Chondrocyte (in vitro differentiated cells): ENCODE measurements at regions not wholly inside any gene's neighbourhood (a gene's known extent, or its start where the extent isn't known, plus 50 kb on each side); places are given as distances from the start of the nearest gene placed in this dataset.
"Not testable (repeated sequence)": the region's sequence is repeated elsewhere in the genome, so short reads cannot be mapped to it uniquely, and the experiment has no call there.

Source experiments
- DNase-seq: peaks from one replicate; pipeline ENCODE4 v3.0.0; 2021; ENCODE audit warnings: mixed read lengths, low spot score
- H3K27ac Mint-ChIP-seq: one replicate; pipeline ENCODE4 v1.8.0; 2021; ENCODE audit warnings: mild to moderate bottlenecking, moderate library complexity, mixed read lengths; ENCODE audit not compliant: unreplicated experiment
- H3K27me3 Mint-ChIP-seq: 2 replicates; pipeline ENCODE4 v1.8.0; 2021; ENCODE audit warnings: low read depth, mixed read lengths
- H3K36me3 Mint-ChIP-seq: 2 replicates; pipeline ENCODE4 v1.8.0; 2021; ENCODE audit warnings: low read depth, mixed read lengths
- H3K4me1 Mint-ChIP-seq: 2 replicates; pipeline ENCODE4 v1.8.0; 2021; ENCODE audit warnings: low read depth, mild to moderate bottlenecking, mixed read lengths
- H3K4me3 Mint-ChIP-seq: one replicate; pipeline ENCODE4 v1.8.0; 2021; ENCODE audit warnings: mild to moderate bottlenecking, moderate library complexity, mixed read lengths; ENCODE audit not compliant: unreplicated experiment
- H3K9me3 Mint-ChIP-seq: 2 replicates; pipeline ENCODE4 v1.8.0; 2021; ENCODE audit warnings: low read depth, mixed read lengths
- TF ChIP-seq, protein P1 (sequence below): fragments of 200-600 bp; sonication (generic); IDR thresholded peaks from 2 replicates; pipeline ENCODE4 v1.5.0; 2021; ENCODE audit warnings: antibody characterized with exemption, mild to moderate bottlenecking, moderate library complexity

GRCh38 chr2:215791481-215791937 lies 221.8 kb downstream of the MREG start:
- TF ChIP-seq, protein P1, sequence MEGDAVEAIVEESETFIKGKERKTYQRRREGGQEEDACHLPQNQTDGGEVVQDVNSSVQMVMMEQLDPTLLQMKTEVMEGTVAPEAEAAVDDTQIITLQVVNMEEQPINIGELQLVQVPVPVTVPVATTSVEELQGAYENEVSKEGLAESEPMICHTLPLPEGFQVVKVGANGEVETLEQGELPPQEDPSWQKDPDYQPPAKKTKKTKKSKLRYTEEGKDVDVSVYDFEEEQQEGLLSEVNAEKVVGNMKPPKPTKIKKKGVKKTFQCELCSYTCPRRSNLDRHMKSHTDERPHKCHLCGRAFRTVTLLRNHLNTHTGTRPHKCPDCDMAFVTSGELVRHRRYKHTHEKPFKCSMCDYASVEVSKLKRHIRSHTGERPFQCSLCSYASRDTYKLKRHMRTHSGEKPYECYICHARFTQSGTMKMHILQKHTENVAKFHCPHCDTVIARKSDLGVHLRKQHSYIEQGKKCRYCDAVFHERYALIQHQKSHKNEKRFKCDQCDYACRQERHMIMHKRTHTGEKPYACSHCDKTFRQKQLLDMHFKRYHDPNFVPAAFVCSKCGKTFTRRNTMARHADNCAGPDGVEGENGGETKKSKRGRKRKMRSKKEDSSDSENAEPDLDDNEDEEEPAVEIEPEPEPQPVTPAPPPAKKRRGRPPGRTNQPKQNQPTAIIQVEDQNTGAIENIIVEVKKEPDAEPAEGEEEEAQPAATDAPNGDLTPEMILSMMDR, result no peak
- H3K4me3 Mint-ChIP-seq, result no peak overlapping the region
- H3K27me3 Mint-ChIP-seq, result no peaks in the 10 kb centered on the region
- DNase-seq, result no peak
- H3K27ac Mint-ChIP-seq, result peak overlapping the region; percentile 27
- H3K9me3 Mint-ChIP-seq, result no peaks in the 10 kb centered on the region
- H3K4me1 Mint-ChIP-seq, result peaks cover 69% of the 10 kb centered on the region
- H3K36me3 Mint-ChIP-seq, result no peaks in the 10 kb centered on the region

DNA sequence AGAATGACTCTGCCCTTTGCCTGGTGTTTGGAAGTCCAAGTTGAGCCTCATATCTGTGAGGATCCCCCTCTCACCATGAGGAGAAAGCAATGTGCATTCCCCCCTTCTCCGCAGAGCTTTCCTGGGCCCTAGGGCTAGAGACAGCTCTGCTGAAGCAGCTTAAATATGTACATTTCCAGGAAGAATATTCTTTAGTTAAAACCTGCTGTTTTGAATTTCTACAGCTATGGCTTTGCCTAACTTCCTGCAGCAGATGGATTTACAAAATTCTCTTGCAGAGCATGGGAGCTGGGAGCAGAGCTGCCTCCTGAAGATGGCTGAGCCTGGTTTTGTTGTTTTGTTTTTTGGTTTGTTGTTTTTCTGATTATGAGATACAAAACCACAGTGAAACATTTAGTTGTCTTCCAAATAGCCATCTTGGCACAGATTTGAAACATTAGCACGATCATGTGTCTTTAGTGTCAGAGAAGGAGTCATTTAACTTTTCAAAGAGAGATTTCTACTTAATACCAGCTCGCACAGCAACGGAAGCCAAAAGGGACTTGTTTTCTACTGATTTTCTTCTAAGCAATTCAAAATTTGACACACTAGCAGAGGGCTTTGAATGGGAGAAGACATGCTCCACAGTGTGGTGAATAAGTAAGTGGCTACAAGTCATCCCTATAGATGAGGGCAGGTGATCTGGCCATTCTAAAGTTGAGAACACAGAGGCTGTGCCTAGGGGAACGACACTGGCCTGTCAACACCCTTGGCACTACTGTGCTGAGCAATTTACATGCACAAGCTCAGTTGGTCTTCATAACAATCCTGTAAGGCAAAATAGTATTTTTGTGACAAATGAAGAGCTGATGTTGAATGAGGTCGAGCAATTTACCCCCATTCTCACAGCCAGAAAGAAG lies 222.6 kb downstream of the MREG start:
- H3K27me3 Mint-ChIP-seq, result no peaks in the 10 kb centered on the region
- H3K27ac Mint-ChIP-seq, result no peak overlapping the region
- H3K4me3 Mint-ChIP-seq, result no peak overlapping the region
- peaks cover 68% of the 10 kb centered on the region for H3K4me1 Mint-ChIP-seq
- no peaks in the 10 kb centered on the region for H3K9me3 Mint-ChIP-seq
- H3K36me3 Mint-ChIP-seq, result no peaks in the 10 kb centered on the region
- TF ChIP-seq, protein P1, result no peak
- DNase-seq, result no peak

GRCh38 chr2:215787565-215788178 lies 225.7 kb downstream of the MREG start:
- H3K36me3 Mint-ChIP-seq, result no peaks in the 10 kb centered on the region
- no peak overlapping the region for H3K4me3 Mint-ChIP-seq
- TF ChIP-seq, protein P1, result no peak
- H3K27ac Mint-ChIP-seq, result no peak overlapping the region
- no peak for DNase-seq
- H3K4me1 Mint-ChIP-seq, result peaks cover 72% of the 10 kb centered on the region
- H3K9me3 Mint-ChIP-seq, result no peaks in the 10 kb centered on the region
- H3K27me3 Mint-ChIP-seq, result no peaks in the 10 kb centered on the region

DNA sequence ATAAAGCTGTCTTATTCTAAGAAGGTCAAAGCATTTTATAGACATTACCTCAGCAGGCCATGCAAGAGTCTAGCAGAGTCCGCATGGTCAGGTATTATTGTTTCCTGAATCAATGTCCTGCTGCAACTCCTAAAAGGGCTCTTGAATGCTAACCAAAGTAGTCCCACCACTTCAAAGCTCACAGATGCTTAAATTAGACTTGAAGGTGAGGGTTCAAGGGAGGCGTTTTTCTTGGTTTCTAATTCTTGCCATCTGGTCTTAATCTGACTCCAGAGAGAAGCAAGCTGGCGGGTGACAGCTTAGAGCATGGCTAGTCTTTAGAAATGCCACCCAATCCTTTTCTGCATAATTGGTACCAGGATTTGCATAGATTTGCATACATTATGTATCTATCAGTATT lies 226.3 kb downstream of the MREG start:
- Mint-ChIP-seq H3K27ac (no peak overlapping the region), H3K4me1 (peaks cover 73% of the 10 kb centered on the region), H3K36me3 (no peaks in the 10 kb centered on the region), H3K4me3 (no peak overlapping the region), H3K9me3 (no peaks in the 10 kb centered on the region), H3K27me3 (no peaks in the 10 kb centered on the region)
- TF ChIP-seq, protein P1, result no peak
- no peak for DNase-seq

DNA sequence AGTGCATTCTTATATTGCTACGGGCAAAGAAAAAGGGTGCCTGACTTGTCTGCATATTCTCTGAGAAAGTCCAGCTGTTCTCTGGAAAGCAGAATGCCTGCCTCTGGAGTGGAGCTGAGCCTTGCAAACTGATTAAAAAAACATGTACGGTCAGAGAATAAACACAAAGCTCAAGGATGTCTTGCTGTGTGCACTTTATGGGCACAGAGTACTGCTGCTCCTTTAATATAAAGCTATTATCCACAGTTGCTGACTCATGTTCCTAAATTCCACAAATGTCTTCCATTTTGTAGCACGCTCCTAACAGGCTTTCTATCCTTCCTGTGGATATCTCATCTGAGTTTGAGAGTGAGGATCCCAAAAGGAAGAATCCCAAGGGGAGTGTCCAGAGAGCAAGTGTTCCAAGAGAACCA lies 229.0 kb downstream of the MREG start:
- H3K9me3 Mint-ChIP-seq, result no peaks in the 10 kb centered on the region
- no peaks in the 10 kb centered on the region for H3K36me3 Mint-ChIP-seq
- H3K27me3 Mint-ChIP-seq, result no peaks in the 10 kb centered on the region
- H3K4me1 Mint-ChIP-seq, result peaks cover 73% of the 10 kb centered on the region
- peak overlapping the region; percentile 89 for H3K27ac Mint-ChIP-seq
- H3K4me3 Mint-ChIP-seq, result peak overlapping the region; percentile 4
- DNase-seq, result no peak
- TF ChIP-seq, protein P1, result no peak

GRCh38 chr2:215783640-215784039 lies 229.7 kb downstream of the MREG start:
- Mint-ChIP-seq H3K27ac (peak overlapping the region; percentile 89), H3K4me1 (peaks cover 76% of the 10 kb centered on the region)
- not testable (repeated sequence) for H3K27me3 Mint-ChIP-seq, DNase-seq, H3K36me3 Mint-ChIP-seq, H3K4me3 Mint-ChIP-seq, H3K9me3 Mint-ChIP-seq
